ENCODE measurements at regions not wholly inside any gene's neighbourhood (a gene's known extent, or its start where the extent isn't known, plus 50 kb on each side); places are given as distances from the start of the nearest gene placed in this dataset.

DNA sequence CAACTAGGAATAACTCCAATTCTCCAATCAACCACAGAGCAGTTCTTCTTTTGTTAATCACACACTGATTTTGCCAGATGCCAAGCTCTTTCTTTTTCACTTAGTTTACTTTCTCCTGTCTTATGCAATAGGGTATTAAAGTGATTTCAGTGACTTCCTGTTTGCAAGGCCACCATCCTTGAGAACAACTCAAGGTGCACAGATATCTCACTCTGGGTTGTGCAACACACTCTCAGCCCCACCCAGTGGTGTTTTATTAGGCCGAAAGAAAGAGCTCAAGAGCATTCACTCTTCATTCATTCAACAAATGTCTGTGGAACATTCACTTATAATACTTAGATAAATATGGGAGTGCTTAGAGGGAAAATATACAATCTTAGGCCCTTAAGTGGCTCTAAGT lies 352.5 kb downstream of the ZNF326 start:
- TF ChIP-seq, protein P1, sequence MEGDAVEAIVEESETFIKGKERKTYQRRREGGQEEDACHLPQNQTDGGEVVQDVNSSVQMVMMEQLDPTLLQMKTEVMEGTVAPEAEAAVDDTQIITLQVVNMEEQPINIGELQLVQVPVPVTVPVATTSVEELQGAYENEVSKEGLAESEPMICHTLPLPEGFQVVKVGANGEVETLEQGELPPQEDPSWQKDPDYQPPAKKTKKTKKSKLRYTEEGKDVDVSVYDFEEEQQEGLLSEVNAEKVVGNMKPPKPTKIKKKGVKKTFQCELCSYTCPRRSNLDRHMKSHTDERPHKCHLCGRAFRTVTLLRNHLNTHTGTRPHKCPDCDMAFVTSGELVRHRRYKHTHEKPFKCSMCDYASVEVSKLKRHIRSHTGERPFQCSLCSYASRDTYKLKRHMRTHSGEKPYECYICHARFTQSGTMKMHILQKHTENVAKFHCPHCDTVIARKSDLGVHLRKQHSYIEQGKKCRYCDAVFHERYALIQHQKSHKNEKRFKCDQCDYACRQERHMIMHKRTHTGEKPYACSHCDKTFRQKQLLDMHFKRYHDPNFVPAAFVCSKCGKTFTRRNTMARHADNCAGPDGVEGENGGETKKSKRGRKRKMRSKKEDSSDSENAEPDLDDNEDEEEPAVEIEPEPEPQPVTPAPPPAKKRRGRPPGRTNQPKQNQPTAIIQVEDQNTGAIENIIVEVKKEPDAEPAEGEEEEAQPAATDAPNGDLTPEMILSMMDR (IDR thresholded peaks at IDR 0.05): no peak
- TF ChIP-seq POLR2A (IDR thresholded peaks at IDR 0.05): no peak
